ENCODE measurements at regions not wholly inside any gene's neighbourhood (a gene's known extent, or its start where the extent isn't known, plus 50 kb on each side); places are given as distances from the start of the nearest gene placed in this dataset.
"Not testable (repeated sequence)": the region's sequence is repeated elsewhere in the genome, so short reads cannot be mapped to it uniquely, and the experiment has no call there.

DNA sequence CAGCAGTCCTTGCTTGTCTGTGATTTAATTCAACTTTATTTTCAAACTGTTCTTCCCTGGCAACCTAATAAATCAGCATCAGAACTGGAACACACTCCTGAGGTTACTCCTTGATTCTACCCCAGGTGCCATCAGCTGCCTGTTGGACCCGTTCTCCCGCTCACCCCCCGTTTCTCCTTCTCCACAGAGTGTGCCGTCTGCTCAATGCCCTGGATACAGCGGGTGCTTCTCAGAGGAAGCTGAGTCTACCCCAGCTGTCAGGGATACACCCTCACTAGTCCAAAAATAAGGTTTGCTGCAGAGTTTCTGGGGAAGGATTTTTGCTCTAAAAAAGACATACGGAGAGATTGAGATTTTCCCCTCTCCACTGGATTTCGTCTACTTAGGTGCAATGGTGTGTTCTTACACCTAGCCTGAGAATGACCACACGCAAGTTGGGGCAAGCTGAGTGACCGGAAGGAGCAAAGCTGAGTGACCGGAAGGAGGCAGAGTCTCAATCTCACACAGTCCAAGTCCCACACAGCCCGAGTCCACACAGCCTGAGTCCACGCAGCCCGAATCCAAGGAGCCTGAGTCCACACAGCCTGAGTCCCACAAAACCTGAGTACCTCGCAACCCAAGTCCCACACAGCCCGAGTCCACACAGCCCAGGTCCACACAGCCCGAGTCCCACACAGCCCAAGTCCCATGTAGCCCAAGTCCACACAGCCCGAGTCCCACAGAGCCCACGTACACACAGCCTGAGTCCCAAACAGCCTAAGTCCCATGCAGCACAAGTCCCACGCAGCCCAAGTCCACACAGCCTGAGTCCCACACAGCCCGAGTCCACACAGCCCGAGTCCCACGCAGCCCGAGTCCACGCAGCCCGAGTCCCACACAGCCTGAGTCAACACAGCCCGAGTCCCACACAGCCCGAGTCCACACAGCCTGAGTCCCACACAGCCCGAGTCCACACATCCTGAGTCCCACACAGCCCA, 58.6 kb upstream of the DACT2 start:
- peak in 1 of 4 donors; percentile 12 for ATAC-seq
- 76 to 89% methylated on average over 27 to 28 of the region's 28 CpGs for WGBS, 2 donors
- H3K4me3 ChIP-seq, result no peak overlapping the region
- TF ChIP-seq, protein P1, sequence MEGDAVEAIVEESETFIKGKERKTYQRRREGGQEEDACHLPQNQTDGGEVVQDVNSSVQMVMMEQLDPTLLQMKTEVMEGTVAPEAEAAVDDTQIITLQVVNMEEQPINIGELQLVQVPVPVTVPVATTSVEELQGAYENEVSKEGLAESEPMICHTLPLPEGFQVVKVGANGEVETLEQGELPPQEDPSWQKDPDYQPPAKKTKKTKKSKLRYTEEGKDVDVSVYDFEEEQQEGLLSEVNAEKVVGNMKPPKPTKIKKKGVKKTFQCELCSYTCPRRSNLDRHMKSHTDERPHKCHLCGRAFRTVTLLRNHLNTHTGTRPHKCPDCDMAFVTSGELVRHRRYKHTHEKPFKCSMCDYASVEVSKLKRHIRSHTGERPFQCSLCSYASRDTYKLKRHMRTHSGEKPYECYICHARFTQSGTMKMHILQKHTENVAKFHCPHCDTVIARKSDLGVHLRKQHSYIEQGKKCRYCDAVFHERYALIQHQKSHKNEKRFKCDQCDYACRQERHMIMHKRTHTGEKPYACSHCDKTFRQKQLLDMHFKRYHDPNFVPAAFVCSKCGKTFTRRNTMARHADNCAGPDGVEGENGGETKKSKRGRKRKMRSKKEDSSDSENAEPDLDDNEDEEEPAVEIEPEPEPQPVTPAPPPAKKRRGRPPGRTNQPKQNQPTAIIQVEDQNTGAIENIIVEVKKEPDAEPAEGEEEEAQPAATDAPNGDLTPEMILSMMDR (IDR thresholded peaks at IDR 0.05), result no peak
- no peak for FAIRE-seq
- peak in 2 of 6 donors; percentile 26 to 28 for DNase-seq
- H3K9me3 ChIP-seq, result no peaks in the 10 kb centered on the region
- no peaks in the 10 kb centered on the region for H3K36me3 ChIP-seq
- H3K4me1 ChIP-seq, result no peaks in the 10 kb centered on the region
- H3K27me3 ChIP-seq, result no peaks in the 10 kb centered on the region
- no peak overlapping the region for H3K27ac ChIP-seq
- intact Hi-C loops (cut with DNase I), result loop anchor here in 1 of 3 donors (10.0 kb wide), 1 partner anchor 497 kb away; no protein-coding TSS in a partner anchor

DNA sequence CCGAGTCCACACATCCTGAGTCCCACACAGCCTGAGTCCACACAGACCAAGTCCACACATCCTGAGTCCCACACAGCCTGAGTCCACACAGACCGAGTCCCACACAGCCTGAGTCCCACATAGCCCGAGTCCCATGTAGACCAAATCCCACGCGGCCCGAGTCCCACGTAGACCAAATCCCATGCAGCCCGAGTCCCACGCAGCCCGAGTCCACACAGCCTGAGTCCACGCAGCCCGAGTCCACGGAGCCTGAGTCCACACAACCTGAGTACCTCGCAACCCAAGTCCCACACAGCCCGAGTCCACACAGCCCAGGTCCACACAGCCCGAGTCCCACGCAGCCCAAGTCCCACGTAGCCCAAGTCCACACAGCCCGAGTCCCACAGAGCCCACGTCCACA, 60.0 kb upstream of the DACT2 start:
- H3K27me3 ChIP-seq, H3K4me3 ChIP-seq, H3K4me1 ChIP-seq, FAIRE-seq, H3K9me3 ChIP-seq, H3K27ac ChIP-seq, H3K36me3 ChIP-seq, ATAC-seq: not testable (repeated sequence)
- peak in 2 of 6 donors; percentile 24 to 38 for DNase-seq
- intact Hi-C loops (cut with DNase I), result loop anchor here in 1 of 3 donors (10.0 kb wide), 1 partner anchor 495 kb away; no protein-coding TSS in a partner anchor
- 81 to 86% methylated on average over 20 of the region's 20 CpGs for WGBS, 2 donors

GRCh38 chr6:168380166-168380955, 60.6 kb upstream of the SMOC2 start:
- 92 to 96% methylated on average over 38 of the region's 38 CpGs for WGBS, 2 donors
- DNase-seq, result peak in 2 of 6 donors; percentile 30 to 38

DNA sequence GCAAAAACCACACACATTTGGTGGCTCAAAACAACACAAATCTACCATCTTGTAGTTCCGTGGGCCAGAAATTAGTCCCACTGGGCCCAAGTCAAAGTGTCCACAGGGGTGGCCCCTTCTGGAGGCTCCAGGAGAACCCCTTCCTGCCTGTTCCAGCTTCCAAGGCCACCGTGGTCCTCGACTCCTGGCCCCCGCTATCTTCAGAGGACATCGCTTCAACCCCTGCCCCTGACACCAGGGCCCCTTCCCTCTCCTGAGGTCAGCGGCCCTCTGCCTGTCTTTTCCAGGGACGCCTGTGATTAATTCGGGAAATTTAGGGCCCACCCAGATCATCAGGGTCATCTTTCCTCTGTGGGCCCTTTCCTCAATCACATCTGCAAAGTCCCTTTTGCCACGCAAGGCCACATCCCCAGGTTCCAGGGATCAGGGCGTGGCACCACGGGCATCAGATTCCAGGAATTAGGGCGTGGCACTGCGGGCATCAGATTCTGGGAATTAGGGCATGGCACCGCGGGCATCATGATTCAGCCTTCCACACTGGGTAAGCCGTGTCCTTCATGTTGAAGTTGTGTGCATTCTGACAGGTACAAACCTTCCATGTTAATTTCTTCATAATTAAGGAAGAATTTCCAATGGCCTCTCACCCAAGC, 59.9 kb upstream of the SMOC2 start:
- 89 to 92% methylated on average over 16 of the region's 16 CpGs for WGBS, 2 donors
- FAIRE-seq (no peak), DNase-seq (peak in 1 of 6 donors; percentile 25), ATAC-seq (no peak)
- Histone ChIP-seq H3K4me3 (no peak overlapping the region), H3K27me3 (no peaks in the 10 kb centered on the region), H3K27ac (no peak overlapping the region), H3K36me3 (no peaks in the 10 kb centered on the region), H3K4me1 (no peaks in the 10 kb centered on the region), H3K9me3 (no peaks in the 10 kb centered on the region)
- TF ChIP-seq, protein P1 (IDR thresholded peaks at IDR 0.05), result no peak
- intact Hi-C loops (cut with DNase I), result no loop called here

More at GRCh38 chr6:168380166-168380955, 60.6 kb upstream of the SMOC2 start:
- H3K27ac ChIP-seq; H3K27me3 ChIP-seq; intact Hi-C loops (cut with DNase I); FAIRE-seq; H3K36me3 ChIP-seq; H3K4me1 ChIP-seq; H3K4me3 ChIP-seq; ATAC-seq; H3K9me3 ChIP-seq: not testable (repeated sequence)

GRCh38 chr6:168381726-168382458, 59.1 kb upstream of the SMOC2 start:
- 78 to 91% methylated on average over 24 of the region's 24 CpGs for WGBS, 2 donors
- Histone ChIP-seq H3K27ac (no peak overlapping the region), H3K4me3 (no peak overlapping the region), H3K4me1 (no peaks in the 10 kb centered on the region), H3K9me3 (no peaks in the 10 kb centered on the region), H3K36me3 (no peaks in the 10 kb centered on the region), H3K27me3 (no peaks in the 10 kb centered on the region)
- ATAC-seq (no peak), DNase-seq (peak in 1 of 6 donors; percentile 19), FAIRE-seq (no peak)
- intact Hi-C loops (cut with DNase I), result no loop called here
- TF ChIP-seq, protein P1 (IDR thresholded peaks at IDR 0.05), result no peak
